ENCODE measurements at regions not wholly inside any gene's neighbourhood (a gene's known extent, or its start where the extent isn't known, plus 50 kb on each side); places are given as distances from the start of the nearest gene placed in this dataset.

DNA sequence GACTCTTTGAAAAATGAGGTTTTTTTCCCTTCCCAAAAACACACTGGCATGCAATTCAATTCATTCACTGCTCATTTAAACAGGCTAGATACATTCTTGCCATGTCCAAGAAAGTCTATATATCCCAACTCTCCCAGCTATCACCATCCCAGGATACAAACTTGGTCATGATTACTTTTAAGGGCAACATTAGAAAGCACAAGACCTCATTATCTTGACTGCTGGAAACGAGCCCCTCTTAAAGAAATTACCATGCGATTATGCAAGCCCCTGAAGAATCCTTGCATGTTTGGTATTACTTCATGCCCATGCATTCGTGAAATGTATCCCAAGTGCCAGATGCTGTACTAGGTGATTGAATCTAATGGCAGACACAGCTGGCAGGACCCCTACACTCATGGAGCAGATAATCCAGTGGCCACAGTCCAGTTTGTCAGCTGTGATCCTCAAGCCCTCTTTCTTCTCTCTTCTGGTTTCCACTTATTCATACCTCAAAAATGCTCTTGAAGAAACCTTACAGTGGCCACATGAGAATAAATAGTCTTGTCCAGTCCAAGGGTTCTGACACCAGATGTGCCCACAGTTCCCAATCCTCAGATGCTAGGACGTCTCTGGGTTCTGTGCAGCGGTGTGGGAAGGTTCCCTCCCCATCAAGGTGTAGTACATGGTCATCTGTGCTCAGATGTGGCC is 103.7 kb upstream of the HABP2 start:
- no peak overlapping the region for H3K9ac ChIP-seq (ENCODE audit: low read length)
- H3K9me2 ChIP-seq (ENCODE audit: low read depth, low read length), result no peaks in the 10 kb centered on the region
- no peaks in the 10 kb centered on the region for H3F3A ChIP-seq (ENCODE audit: insufficient read depth, low read length)
- H3K27ac ChIP-seq (ENCODE audit: low read depth, low read length, poor library complexity, severe bottlenecking), result no peak overlapping the region
- no peak overlapping the region for H3K4me3 ChIP-seq (ENCODE audit: low read depth, low read length, poor library complexity, severe bottlenecking)
- no peak overlapping the region for H2AFZ ChIP-seq (ENCODE audit: low read length)
- H3K4me1 ChIP-seq (ENCODE audit: insufficient read depth, low read length, severe bottlenecking), result no peaks in the 10 kb centered on the region
- H3K4me2 ChIP-seq (ENCODE audit: low read length), result no peak overlapping the region
- no peaks in the 10 kb centered on the region for H3K36me3 ChIP-seq (ENCODE audit: insufficient read depth, low read length)
- H4K20me1 ChIP-seq (ENCODE audit: insufficient read depth, low read length), result no peaks in the 10 kb centered on the region
- no peaks in the 10 kb centered on the region for H3K9me3 ChIP-seq (ENCODE audit: low read length)
- TF ChIP-seq EZH2 (IDR thresholded peaks at IDR 0.05; ENCODE audit: borderline replicate concordance, low read length), result no peak
- H3K79me2 ChIP-seq (ENCODE audit: insufficient read depth, low read length), result no peaks in the 10 kb centered on the region
- H3K27me3 ChIP-seq (ENCODE audit: insufficient read depth, low read length), result no peaks in the 10 kb centered on the region

- Histone ChIP-seq H3K36me3 (ENCODE audit: insufficient read depth, low read length) (no peaks in the 10 kb centered on the region), H3K9me2 (ENCODE audit: low read depth, low read length) (no peaks in the 10 kb centered on the region), H2AFZ (ENCODE audit: low read length) (no peak overlapping the region), H3K4me2 (ENCODE audit: low read length) (no peak overlapping the region), H3K4me3 (ENCODE audit: low read depth, low read length, poor library complexity, severe bottlenecking) (no peak overlapping the region), H3K4me1 (ENCODE audit: insufficient read depth, low read length, severe bottlenecking) (no peaks in the 10 kb centered on the region), H3K9me3 (ENCODE audit: low read length) (no peaks in the 10 kb centered on the region), H3K27me3 (ENCODE audit: insufficient read depth, low read length) (no peaks in the 10 kb centered on the region), H4K20me1 (ENCODE audit: insufficient read depth, low read length) (no peaks in the 10 kb centered on the region), H3K27ac (ENCODE audit: low read depth, low read length, poor library complexity, severe bottlenecking) (no peak overlapping the region), H3K79me2 (ENCODE audit: insufficient read depth, low read length) (no peaks in the 10 kb centered on the region), H3F3A (ENCODE audit: insufficient read depth, low read length) (no peaks in the 10 kb centered on the region), H3K9ac (ENCODE audit: low read length) (no peak overlapping the region)
- TF ChIP-seq EZH2 (IDR thresholded peaks at IDR 0.05; ENCODE audit: borderline replicate concordance, low read length), result no peak
- TF ChIP-seq, protein P1, sequence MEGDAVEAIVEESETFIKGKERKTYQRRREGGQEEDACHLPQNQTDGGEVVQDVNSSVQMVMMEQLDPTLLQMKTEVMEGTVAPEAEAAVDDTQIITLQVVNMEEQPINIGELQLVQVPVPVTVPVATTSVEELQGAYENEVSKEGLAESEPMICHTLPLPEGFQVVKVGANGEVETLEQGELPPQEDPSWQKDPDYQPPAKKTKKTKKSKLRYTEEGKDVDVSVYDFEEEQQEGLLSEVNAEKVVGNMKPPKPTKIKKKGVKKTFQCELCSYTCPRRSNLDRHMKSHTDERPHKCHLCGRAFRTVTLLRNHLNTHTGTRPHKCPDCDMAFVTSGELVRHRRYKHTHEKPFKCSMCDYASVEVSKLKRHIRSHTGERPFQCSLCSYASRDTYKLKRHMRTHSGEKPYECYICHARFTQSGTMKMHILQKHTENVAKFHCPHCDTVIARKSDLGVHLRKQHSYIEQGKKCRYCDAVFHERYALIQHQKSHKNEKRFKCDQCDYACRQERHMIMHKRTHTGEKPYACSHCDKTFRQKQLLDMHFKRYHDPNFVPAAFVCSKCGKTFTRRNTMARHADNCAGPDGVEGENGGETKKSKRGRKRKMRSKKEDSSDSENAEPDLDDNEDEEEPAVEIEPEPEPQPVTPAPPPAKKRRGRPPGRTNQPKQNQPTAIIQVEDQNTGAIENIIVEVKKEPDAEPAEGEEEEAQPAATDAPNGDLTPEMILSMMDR (IDR thresholded peaks at IDR 0.05; ENCODE audit: low read length), result no peak
Measured at GRCh38 chr10:113450046-113450804, 102.6 kb upstream of the HABP2 start.

GRCh38 chr10:113450906-113451305 is 101.9 kb upstream of the HABP2 start:
- TF ChIP-seq, protein P1 (IDR thresholded peaks at IDR 0.05; ENCODE audit: low read length), result no peak
- TF ChIP-seq EZH2 (IDR thresholded peaks at IDR 0.05; ENCODE audit: borderline replicate concordance, low read length), result no peak
- Histone ChIP-seq H3K4me2 (ENCODE audit: low read length) (no peak overlapping the region), H3K9me2 (ENCODE audit: low read depth, low read length) (no peaks in the 10 kb centered on the region), H2AFZ (ENCODE audit: low read length) (no peak overlapping the region), H3K79me2 (ENCODE audit: insufficient read depth, low read length) (no peaks in the 10 kb centered on the region), H3K27ac (ENCODE audit: low read depth, low read length, poor library complexity, severe bottlenecking) (no peak overlapping the region), H3K4me1 (ENCODE audit: insufficient read depth, low read length, severe bottlenecking) (no peaks in the 10 kb centered on the region), H3F3A (ENCODE audit: insufficient read depth, low read length) (no peaks in the 10 kb centered on the region), H4K20me1 (ENCODE audit: insufficient read depth, low read length) (no peaks in the 10 kb centered on the region), H3K36me3 (ENCODE audit: insufficient read depth, low read length) (no peaks in the 10 kb centered on the region), H3K4me3 (ENCODE audit: low read depth, low read length, poor library complexity, severe bottlenecking) (no peak overlapping the region), H3K9ac (ENCODE audit: low read length) (no peak overlapping the region), H3K9me3 (ENCODE audit: low read length) (no peaks in the 10 kb centered on the region), H3K27me3 (ENCODE audit: insufficient read depth, low read length) (no peaks in the 10 kb centered on the region)

Data from OCI-LY1 (cell line).